GM10266 (cell line): ENCODE measurements at regions not wholly inside any gene's neighbourhood (a gene's known extent, or its start where the extent isn't known, plus 50 kb on each side); places are given as distances from the start of the nearest gene placed in this dataset.

Source experiments
- DNase-seq: peaks from one replicate; pipeline ENCODE4 v3.0.0; 2012; ENCODE audit errors: extremely low spot score
- CTCF ChIP-seq: IDR thresholded peaks from 2 replicates; pipeline ENCODE4 v1.5.1; 2012; ENCODE audit warnings: mild to moderate bottlenecking, low read depth; ENCODE audit not compliant: control insufficient read depth, insufficient read depth; ENCODE audit errors: missing control alignments

GRCh38 chr13:64369121-64369520, 2861.0 kb downstream of the PCDH9 start:
- DNase-seq, result no peak
- TF ChIP-seq CTCF, result no peak

GRCh38 chr13:64362564-64362963, 2867.6 kb downstream of the PCDH9 start:
- no peak for TF ChIP-seq CTCF
- DNase-seq, result no peak

DNA sequence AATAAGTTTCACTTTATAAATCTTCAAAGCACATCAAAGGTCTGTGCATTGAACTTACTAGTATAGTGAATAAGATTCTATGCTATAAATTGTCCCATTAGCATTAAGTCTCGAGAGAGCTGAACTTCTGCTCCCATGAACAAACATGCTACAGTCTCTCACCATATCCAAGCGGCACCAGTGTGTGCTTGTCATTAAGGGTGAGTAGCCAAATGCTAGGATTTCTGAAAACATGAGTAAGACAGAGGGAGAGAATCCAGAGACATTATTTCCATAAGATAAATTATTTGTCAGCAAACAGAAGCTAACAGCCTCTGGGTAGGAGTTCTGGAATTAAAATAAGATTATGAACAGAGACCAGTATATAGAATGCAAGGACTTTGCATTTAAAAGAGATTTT, 2882.5 kb downstream of the PCDH9 start:
- TF ChIP-seq CTCF, result no peak
- no peak for DNase-seq

DNA sequence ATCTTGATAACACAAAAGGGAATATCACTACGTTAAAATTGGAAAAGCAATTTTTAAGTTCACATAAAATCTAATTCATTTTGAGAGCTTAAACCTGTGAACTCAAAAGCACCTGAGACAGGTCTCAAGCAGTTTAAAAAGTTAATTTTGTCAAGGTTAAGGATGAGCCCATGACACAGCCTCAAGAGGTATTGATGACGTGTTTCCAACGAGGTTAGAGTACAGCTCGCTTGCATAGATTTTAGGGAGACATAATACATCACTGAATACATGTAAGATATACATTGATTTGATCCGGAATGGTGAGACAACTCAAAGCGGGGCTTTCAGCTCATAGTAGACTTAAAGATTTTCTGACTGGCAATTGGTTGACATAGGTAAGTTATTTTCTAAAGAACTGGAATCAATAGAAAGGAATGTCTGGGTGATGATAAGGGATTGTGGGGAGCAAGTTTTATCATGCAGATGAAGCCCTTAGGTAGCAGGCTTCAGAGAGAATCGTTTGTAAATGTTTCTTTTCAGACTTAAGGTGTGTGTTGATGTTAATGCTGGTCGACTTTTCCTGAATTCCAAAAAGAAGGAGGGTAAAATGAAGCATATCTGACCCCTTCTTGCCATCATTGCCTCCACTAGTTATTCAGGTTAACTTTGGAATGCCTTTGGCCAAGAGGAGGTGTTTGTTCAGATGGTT, 2890.6 kb downstream of the PCDH9 start:
- no peak for TF ChIP-seq CTCF
- no peak for DNase-seq

GRCh38 chr13:64338671-64339070, 2891.5 kb downstream of the PCDH9 start:
- DNase-seq, result no peak
- TF ChIP-seq CTCF, result no peak

DNA sequence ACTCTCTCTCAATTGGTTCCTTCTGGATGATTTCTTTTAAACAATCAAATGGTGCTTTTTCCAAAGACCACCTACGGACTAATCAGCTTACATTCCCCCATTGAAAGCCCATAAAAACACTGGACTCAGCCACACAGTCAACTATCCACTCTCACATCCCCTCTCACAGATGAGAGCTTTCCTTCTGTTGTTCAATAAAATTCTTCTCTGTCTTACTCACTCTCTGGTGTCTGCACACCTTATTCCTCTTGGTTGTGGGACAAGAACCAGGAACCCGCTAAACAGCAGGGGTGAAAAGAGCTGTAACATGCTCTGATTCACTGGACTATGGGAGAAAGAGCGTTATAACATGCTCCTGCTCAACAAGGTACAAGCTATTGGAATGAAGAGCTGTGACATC, 2896.2 kb downstream of the PCDH9 start:
- no peak for TF ChIP-seq CTCF
- DNase-seq, result no peak

- no peak for TF ChIP-seq CTCF
- no peak for DNase-seq
These were observed 2898.1 kb downstream of the PCDH9 start for GRCh38 chr13:64332048-64332447.
